HG03354 (cell line): ENCODE measurements at regions not wholly inside any gene's neighbourhood (a gene's known extent, or its start where the extent isn't known, plus 50 kb on each side); places are given as distances from the start of the nearest gene placed in this dataset.
"Not testable (repeated sequence)": the region's sequence is repeated elsewhere in the genome, so short reads cannot be mapped to it uniquely, and the experiment has no call there.

Experiments used
- ATAC-seq: cut with Tn5 transposase; IDR thresholded peaks from one replicate; pipeline ENCODE4 v1.9.1; 2021; ENCODE audit warnings: mild to moderate bottlenecking; ENCODE audit not compliant: unreplicated experiment, poor library complexity, severe bottlenecking

- no peak for ATAC-seq
Observed at GRCh38 chr1:79290927-79291474, 284.5 kb upstream of the ADGRL4 start.

- no peak for ATAC-seq
Observed at GRCh38 chr1:79287982-79288381, 281.5 kb upstream of the ADGRL4 start.

DNA sequence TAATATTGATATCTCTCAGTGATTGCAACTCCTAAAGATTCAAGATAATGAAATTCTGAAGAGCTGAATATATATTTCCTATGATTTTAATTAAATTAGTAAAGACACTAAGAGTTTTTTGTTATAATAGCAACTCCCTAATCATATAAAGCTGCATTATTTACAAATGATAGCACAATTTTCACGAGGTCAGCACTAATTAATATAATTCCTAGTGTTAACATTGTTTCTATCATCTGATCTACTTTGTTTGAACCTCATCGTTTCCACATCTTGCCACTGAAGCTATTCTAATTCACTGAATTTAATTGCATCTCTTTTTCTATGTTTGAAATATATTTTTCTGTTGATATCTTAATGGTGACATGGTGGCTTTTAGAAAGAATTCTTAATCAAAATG is 279.1 kb upstream of the ADGRL4 start:
- ATAC-seq: no peak

- ATAC-seq: no peak
Observed at GRCh38 chr1:79283451-79283850, 276.9 kb upstream of the ADGRL4 start.

DNA sequence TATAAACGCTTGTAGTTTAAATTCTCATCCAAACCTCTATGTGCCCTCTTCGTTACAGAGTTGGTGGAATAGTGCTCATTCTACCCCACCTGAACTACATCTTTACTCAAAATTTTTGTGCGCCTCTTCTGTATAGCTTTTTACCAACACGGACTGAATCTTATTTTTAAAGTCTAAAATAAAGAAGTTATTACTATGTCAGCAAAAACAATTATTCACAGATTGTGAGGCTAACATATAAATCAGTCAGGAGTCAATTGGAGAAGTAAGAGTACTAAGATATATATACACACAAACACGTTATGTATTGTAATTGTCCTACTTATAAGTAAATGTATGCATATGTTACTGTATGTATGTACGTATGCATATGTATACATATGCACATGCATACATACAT is 274.9 kb upstream of the ADGRL4 start:
- ATAC-seq: no peak

DNA sequence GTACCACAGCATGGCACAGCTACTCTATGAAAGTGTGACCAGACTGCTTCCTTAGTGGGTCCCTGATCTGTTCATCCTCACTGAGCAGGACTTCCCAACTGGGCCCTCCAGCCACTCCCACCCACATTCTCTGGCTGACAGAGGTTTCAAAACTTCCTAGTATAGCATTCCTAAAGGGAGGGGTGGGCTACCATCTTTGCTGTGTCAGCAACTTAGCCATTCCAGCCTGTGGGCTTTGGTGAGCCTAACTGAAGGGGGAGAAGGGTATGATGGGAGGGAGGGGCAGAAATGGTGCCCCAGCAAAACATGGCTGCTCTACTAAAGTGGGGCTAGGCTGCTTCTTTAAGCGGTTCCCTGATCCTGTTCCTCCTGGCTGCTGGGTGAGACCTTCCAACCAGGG is 265.2 kb upstream of the ADGRL4 start:
- no peak for ATAC-seq

GRCh38 chr1:79264975-79265818 is 258.7 kb upstream of the ADGRL4 start:
- no peak for ATAC-seq

- ATAC-seq: no peak
Observed at GRCh38 chr1:79264285-79264684, 257.8 kb upstream of the ADGRL4 start.

DNA sequence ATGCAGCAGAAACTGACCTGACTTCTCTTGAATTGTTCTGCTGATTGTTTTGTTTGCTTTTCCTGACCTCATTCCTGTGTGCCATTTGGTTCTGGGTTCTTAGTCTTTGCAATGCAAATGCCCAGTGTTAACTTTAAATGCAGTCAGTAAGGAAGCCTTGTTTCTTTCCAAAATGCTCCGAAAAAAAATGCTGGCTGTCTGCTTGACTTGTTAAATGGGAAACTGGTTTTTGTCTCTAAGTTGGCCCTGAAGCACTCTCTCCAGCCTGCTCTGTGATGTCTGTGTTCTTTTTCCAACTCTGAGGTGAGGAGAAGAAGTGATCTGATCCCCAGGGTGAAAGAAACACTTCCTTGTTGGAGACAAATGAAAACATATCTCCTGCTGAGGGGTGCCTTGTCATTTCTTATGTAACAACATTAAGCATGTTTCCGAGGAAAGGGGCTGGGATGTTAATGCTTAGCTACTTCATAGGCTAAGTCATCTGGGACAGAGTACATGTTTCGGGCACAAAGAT is 256.3 kb upstream of the ADGRL4 start:
- no peak for ATAC-seq

- ATAC-seq: peak; percentile 63
Observed at GRCh38 chr1:79259390-79260336, 253.1 kb upstream of the ADGRL4 start.

DNA sequence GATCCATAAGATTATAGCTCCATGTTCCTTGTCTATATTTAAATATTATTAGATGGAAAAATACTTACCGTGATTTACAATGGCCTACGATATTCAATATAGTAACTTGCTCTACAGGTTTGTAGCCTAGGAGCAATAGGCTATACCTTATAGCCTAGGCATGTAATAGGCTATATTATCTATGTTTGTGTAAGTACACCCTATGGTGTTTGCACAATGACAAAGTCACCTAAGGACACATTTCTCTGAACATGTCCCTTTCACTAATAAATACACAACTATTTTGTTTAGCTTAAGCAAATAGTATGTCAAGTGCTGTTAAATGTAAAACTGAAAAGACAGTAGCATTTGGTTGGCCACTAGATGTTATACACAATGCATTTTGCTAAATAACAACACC is 248.9 kb upstream of the ADGRL4 start:
- ATAC-seq: no peak

- no peak for ATAC-seq
Observed at GRCh38 chr1:79252598-79252997, 246.1 kb upstream of the ADGRL4 start.

DNA sequence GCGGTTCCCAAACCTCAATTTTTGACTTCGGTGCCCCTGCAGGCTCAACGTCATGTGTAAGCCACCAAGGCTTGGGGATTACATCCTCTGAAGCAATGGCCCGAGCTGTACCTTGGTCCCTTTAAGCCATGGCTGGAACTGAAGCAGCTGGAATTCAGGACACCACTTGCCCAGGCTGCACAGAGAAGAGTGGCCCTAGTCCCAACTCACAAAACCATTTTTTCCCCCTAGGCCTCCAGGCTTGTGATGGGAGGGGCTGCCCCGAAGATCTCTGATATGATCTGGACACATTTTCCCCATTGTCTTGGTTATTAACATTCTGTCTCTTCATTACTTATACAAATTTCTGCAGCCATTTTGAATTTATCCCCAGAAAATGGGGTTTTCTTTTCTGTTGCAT is 233.3 kb upstream of the ADGRL4 start:
- no peak for ATAC-seq

DNA sequence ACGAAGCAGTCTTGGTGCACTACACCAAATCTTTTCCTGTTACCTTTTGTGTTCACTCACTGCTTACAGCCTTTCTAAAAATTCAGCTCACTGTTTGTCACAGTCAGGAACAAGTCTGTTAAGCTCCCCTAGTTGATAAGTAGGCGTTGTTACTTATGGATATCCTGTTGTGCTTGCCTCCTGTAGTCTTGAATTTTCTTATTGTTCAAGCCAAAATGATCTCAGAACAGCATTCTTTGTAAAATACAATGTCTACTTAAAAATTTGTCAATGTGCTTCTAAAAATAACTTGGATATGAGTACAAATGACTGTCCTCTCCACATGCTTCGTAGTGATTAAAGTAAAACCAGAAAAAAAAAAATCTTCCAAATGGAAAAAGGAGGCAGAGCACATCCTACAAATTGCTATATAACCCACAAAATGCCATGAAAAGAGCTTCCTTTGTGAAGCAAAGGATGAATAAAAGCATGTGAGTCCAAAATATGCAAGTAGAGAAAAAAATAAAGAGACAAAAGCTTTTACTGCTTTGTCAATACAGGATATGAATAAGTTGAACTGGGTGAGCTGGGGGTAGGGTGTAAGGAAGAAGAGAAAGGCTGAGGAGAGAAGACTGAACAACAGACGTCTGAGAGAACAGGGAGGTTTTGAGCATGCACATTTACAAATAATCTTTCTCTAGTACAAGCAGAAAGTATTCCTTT is 228.9 kb upstream of the ADGRL4 start:
- no peak for ATAC-seq

- no peak for ATAC-seq
Observed at GRCh38 chr1:79232818-79233217, 226.3 kb upstream of the ADGRL4 start.

- ATAC-seq: not testable (repeated sequence)
Observed at GRCh38 chr1:79230751-79231150, 224.2 kb upstream of the ADGRL4 start.

- no peak for ATAC-seq
Observed at GRCh38 chr1:79226963-79227362, 220.4 kb upstream of the ADGRL4 start.

DNA sequence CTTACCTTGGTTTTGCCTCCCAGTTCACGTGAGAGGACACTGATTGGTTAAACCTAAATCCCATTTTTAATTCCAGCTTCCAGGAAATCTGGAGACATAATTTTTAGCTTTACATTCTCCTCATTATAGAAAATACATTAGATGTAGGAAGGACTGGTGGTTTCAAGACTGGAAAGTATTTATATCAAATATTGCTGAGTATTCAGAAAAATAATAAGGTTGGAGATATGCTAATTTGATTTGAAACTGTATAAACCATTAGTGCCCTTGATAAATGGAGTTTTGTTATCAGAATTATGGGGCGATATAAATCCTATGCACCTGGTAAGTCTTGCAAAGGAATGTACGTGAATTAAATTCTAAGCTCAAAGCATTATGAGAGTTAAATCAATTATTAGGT is 218.0 kb upstream of the ADGRL4 start:
- ATAC-seq: no peak

DNA sequence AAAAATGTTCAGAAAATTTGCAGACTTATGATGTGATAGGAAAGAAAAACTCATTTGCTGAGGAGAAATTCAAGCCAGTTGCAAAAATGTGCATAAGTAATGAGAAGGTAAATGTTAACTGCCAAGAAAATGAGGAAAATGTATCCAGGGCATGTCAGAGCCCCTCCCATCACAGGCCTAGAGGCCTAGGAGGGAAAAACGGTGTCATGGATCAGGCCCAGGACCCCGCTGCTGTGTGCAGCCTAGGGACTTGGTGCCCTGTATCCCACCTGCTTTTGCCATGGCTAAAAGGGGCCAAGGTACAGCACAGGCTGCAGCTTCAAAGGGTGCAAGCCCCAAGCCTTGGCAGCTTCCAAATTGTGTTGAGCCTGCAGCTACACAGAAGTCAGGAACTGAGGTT is 214.0 kb upstream of the ADGRL4 start:
- ATAC-seq: no peak

GRCh38 chr1:79215311-79215710 is 208.8 kb upstream of the ADGRL4 start:
- ATAC-seq: no peak
